ENCODE measurements at regions not wholly inside any gene's neighbourhood (a gene's known extent, or its start where the extent isn't known, plus 50 kb on each side); places are given as distances from the start of the nearest gene placed in this dataset.

DNA sequence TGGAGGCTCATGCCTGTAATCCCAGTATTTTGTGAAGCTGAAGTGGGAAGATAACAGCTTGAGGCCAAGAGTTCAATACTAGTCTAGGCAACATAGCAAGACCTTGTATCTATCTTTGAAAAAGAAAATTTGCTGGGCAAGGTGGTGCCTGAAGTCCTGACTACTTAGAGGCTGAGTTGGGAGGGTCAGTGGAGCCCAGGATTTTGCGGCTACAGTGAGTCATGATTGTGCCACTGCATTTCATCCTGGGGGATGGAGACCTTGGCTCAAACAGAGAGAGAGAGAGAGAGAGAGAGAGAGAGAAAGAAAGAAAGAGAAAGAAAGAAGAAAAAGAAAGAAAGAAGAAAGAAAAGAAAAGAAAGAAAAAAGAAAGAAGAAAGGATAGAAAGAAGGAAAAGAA lies 1872.3 kb upstream of the PCDH20 start:
- no TSS peak for BruUV-seq (replicated peaks)
- in situ Hi-C loops (cut with HindIII; ENCODE audit: extremely low pct_ligation_motif_present, low pct_unique_long_range_greater_than_20kb) (no loop called here), intact Hi-C loops (cut with micrococcal nuclease; ENCODE audit: unreplicated experiment) (no loop called here)
- H3K9ac ChIP-seq (ENCODE audit: insufficient read depth, low read depth, low read length): no peak overlapping the region
- H4K20me1 ChIP-seq (ENCODE audit: insufficient read depth, low read length): no peaks in the 10 kb centered on the region
- H3K4me1 ChIP-seq (ENCODE audit: insufficient read depth, low read length): no peaks in the 10 kb centered on the region
- H3K27ac ChIP-seq (ENCODE audit: extremely low read length, insufficient read depth, low read length): no peak overlapping the region
- no peaks in the 10 kb centered on the region for H3K79me2 ChIP-seq (ENCODE audit: insufficient read depth, low read length)
- no peak overlapping the region for H3K4me2 ChIP-seq (ENCODE audit: low read depth, low read length)
- H3K36me3 ChIP-seq (replicated peaks in 1 of 2; ENCODE audit: control insufficient read depth in 1 of 2, insufficient read depth in 2 of 2, low read length in 2 of 2): no peaks in the 10 kb centered on the region
- FAIRE-seq (no peak), ATAC-seq (no peak), DNase-seq (ENCODE audit: low spot score) (no peak)
- H3K4me3 ChIP-seq (replicated peaks in 1 of 3; ENCODE audit: insufficient read depth in 1 of 3, low read depth in 2 of 3, low read length in 3 of 3): no peak overlapping the region
- no peak overlapping the region for H2AFZ ChIP-seq (ENCODE audit: low read length)
- ChIA-PET POLR2A (no interaction called here), CTCF (ENCODE audit: low intra/inter-chr PET ratio, low total read pairs) (no interaction called here)
- WGBS (ENCODE audit: low lambda C conversion rate): 28% methylated on average over 1 of the region's 1 CpG
- TF ChIP-seq KLF15 (CRISPR knock-in tag; IDR thresholded peaks at IDR 0.05; ENCODE audit: borderline replicate concordance): no peak
- TF ChIP-seq ZSCAN30 (CRISPR knock-in tag; IDR thresholded peaks at IDR 0.05): no peak
- no peak for TF ChIP-seq CBFB (CRISPR knock-in tag; IDR thresholded peaks at IDR 0.05)
- TF ChIP-seq SOX5 (CRISPR knock-in tag; IDR thresholded peaks at IDR 0.05; ENCODE audit: borderline replicate concordance): no peak
- TF ChIP-seq, protein P1, sequence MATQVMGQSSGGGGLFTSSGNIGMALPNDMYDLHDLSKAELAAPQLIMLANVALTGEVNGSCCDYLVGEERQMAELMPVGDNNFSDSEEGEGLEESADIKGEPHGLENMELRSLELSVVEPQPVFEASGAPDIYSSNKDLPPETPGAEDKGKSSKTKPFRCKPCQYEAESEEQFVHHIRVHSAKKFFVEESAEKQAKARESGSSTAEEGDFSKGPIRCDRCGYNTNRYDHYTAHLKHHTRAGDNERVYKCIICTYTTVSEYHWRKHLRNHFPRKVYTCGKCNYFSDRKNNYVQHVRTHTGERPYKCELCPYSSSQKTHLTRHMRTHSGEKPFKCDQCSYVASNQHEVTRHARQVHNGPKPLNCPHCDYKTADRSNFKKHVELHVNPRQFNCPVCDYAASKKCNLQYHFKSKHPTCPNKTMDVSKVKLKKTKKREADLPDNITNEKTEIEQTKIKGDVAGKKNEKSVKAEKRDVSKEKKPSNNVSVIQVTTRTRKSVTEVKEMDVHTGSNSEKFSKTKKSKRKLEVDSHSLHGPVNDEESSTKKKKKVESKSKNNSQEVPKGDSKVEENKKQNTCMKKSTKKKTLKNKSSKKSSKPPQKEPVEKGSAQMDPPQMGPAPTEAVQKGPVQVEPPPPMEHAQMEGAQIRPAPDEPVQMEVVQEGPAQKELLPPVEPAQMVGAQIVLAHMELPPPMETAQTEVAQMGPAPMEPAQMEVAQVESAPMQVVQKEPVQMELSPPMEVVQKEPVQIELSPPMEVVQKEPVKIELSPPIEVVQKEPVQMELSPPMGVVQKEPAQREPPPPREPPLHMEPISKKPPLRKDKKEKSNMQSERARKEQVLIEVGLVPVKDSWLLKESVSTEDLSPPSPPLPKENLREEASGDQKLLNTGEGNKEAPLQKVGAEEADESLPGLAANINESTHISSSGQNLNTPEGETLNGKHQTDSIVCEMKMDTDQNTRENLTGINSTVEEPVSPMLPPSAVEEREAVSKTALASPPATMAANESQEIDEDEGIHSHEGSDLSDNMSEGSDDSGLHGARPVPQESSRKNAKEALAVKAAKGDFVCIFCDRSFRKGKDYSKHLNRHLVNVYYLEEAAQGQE (IDR thresholded peaks at IDR 0.05; ENCODE audit: borderline replicate concordance in 1 of 2, low read depth in 1 of 2, low read length in 2 of 2): no peak
- no peak for TF ChIP-seq RNF2 (conservative IDR thresholded peaks at IDR 0.05; ENCODE audit: low read depth)
- no peak for TF ChIP-seq XRCC5 (optimal IDR thresholded peaks at IDR 0.05; ENCODE audit: low read length)
- no peak for TF ChIP-seq TP53 (CRISPR knock-in tag; conservative IDR thresholded peaks at IDR 0.05)
- TF ChIP-seq TOPORS (CRISPR knock-in tag; IDR thresholded peaks at IDR 0.05): no peak
- TF ChIP-seq, protein P2, sequence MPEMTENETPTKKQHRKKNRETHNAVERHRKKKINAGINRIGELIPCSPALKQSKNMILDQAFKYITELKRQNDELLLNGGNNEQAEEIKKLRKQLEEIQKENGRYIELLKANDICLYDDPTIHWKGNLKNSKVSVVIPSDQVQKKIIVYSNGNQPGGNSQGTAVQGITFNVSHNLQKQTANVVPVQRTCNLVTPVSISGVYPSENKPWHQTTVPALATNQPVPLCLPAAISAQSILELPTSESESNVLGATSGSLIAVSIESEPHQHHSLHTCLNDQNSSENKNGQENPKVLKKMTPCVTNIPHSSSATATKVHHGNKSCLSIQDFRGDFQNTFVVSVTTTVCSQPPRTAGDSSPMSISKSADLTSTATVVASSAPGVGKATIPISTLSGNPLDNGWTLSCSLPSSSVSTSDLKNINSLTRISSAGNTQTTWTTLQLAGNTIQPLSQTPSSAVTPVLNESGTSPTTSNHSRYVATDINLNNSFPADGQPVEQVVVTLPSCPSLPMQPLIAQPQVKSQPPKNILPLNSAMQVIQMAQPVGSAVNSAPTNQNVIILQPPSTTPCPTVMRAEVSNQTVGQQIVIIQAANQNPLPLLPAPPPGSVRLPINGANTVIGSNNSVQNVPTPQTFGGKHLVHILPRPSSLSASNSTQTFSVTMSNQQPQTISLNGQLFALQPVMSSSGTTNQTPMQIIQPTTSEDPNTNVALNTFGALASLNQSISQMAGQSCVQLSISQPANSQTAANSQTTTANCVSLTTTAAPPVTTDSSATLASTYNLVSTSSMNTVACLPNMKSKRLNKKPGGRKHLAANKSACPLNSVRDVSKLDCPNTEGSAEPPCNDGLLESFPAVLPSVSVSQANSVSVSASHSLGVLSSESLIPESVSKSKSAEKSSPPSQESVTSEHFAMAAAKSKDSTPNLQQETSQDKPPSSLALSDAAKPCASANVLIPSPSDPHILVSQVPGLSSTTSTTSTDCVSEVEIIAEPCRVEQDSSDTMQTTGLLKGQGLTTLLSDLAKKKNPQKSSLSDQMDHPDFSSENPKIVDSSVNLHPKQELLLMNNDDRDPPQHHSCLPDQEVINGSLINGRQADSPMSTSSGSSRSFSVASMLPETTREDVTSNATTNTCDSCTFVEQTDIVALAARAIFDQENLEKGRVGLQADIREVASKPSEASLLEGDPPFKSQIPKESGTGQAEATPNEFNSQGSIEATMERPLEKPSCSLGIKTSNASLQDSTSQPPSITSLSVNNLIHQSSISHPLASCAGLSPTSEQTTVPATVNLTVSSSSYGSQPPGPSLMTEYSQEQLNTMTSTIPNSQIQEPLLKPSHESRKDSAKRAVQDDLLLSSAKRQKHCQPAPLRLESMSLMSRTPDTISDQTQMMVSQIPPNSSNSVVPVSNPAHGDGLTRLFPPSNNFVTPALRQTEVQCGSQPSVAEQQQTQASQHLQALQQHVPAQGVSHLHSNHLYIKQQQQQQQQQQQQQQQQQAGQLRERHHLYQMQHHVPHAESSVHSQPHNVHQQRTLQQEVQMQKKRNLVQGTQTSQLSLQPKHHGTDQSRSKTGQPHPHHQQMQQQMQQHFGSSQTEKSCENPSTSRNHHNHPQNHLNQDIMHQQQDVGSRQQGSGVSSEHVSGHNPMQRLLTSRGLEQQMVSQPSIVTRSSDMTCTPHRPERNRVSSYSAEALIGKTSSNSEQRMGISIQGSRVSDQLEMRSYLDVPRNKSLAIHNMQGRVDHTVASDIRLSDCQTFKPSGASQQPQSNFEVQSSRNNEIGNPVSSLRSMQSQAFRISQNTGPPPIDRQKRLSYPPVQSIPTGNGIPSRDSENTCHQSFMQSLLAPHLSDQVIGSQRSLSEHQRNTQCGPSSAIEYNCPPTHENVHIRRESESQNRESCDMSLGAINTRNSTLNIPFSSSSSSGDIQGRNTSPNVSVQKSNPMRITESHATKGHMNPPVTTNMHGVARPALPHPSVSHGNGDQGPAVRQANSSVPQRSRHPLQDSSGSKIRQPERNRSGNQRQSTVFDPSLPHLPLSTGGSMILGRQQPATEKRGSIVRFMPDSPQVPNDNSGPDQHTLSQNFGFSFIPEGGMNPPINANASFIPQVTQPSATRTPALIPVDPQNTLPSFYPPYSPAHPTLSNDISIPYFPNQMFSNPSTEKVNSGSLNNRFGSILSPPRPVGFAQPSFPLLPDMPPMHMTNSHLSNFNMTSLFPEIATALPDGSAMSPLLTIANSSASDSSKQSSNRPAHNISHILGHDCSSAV (CRISPR knock-in tag; IDR thresholded peaks at IDR 0.05; ENCODE audit: borderline replicate concordance): no peak
- TF ChIP-seq, protein P3, sequence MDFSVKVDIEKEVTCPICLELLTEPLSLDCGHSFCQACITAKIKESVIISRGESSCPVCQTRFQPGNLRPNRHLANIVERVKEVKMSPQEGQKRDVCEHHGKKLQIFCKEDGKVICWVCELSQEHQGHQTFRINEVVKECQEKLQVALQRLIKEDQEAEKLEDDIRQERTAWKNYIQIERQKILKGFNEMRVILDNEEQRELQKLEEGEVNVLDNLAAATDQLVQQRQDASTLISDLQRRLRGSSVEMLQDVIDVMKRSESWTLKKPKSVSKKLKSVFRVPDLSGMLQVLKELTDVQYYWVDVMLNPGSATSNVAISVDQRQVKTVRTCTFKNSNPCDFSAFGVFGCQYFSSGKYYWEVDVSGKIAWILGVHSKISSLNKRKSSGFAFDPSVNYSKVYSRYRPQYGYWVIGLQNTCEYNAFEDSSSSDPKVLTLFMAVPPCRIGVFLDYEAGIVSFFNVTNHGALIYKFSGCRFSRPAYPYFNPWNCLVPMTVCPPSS (IDR thresholded peaks at IDR 0.05): no peak
- no peak for TF ChIP-seq ARHGAP35 (CRISPR knock-in tag; IDR thresholded peaks at IDR 0.05; ENCODE audit: borderline replicate concordance)
- no peak for TF ChIP-seq MLLT10 (CRISPR knock-in tag; IDR thresholded peaks at IDR 0.05)
- no peak for TF ChIP-seq KAT8 (CRISPR knock-in tag; IDR thresholded peaks at IDR 0.05)
- no peaks in the 10 kb centered on the region for H3K27me3 ChIP-seq (ENCODE audit: control insufficient read depth in 1 of 2, insufficient read depth in 2 of 2, low read length in 2 of 2)
- no peaks in the 10 kb centered on the region for H3K9me3 ChIP-seq (ENCODE audit: low read length)
